T-helper 1 cell (primary cell): ENCODE measurements at regions not wholly inside any gene's neighbourhood (a gene's known extent, or its start where the extent isn't known, plus 50 kb on each side); places are given as distances from the start of the nearest gene placed in this dataset.

Experiments used
- DNase-seq, 5 donors: peaks; one replicate each; pipeline ENCODE4 v3.0.0-alpha.2; 2012 to 2020

DNA sequence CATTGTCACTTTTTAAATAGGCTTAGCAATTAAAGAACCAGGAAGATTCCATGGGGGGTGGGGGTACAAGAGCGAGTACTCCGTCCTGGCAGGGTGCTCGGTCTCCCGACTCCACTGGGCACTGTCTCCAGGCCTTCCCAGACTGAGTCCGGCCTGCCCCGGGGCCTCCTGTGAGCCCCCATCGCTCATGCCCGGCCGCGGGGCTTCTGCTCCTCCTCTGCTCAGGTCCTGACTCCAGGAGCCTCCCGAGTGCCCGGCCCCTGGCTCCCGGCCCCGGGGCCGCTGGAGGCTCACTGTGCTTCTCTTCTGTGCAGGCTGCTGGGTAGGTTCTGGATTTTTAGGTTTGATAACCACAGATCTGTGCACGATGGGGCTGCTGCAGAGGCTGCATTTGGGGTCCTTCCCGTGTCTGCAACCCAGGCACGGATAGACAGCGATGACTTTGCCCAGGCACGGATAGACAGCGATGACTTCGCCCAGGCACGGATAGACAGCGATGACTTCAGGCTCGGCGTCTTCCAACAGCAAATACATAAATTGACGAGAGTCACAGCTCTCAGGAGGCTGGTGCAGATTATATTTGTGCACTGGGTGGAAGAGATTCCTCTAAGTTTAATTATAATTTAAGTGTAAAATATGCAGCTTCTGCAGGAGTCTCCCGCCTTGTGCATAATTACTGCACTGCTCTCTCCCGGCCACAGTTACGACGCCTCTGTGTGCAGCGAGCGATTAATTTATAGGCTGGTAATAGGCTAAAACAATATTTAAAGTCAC is 74.8 kb upstream of the RXRA start:
- DNase-seq = no peak

DNA sequence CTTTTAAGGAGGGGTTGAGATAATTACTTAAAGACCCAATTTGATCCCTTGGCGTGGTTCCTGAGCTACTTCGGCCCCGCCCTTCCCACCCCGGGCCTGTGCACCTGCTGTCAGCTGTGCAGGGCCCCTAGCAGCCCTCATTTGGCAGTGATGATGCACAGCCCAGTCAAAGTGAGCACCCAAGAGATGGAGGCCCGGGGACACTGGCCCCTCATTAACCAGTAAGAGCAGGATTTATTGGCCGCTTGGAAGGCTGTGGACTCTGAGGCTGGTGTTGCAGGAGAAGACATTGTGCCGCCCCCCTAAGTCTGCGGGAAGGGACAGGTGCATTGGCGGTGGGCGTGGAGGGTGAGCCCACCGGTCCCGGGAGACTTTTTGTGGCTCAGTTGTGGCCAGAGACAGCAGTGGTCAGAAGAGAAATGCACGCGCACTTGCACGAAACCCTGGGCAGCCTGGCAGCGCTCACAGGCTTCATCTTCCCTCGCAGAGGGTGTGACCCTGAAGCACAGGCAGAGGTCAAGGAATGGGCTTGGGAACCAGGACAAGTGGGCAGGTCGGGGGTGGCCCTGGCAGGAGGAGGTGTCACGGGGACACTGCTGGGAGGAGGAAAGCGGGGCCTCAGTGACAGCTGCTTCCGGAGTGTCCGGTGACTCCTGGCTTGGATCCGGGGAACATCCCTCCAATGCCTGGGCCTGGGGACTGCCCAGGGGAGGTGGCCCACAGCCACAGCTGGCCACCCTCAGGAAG is 74.0 kb upstream of the RXRA start:
- DNase-seq = no peak

DNA sequence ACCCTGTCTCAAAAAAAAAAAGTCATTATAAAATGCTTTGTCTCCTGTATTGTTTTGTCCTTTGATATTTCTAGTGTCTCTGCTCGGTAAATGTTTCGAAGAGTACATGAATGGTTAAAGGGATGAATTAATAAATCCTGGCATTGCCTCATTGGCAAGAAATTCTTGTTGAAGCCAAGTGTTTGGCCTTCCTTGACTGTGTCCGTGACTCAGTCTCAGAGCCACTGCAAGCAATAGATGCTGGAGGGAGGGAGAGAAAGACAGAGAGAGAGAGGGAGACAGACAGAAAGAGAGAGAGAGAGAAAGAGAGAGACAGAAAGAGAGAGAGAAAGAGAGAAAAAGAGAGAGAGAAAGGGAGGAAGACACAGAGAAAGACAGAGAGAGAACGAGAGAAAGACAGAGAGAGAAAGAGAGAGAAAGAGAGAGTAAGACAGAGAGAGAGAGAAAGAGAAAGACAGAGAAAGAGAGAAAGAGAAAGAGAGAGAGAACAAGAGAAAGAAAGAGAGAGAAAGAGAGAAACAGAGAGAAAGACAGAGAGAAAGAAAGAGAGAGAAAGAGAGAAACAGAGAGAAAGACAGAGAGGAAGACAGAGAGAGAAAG is 72.5 kb upstream of the RXRA start:
- no peak for DNase-seq

DNA sequence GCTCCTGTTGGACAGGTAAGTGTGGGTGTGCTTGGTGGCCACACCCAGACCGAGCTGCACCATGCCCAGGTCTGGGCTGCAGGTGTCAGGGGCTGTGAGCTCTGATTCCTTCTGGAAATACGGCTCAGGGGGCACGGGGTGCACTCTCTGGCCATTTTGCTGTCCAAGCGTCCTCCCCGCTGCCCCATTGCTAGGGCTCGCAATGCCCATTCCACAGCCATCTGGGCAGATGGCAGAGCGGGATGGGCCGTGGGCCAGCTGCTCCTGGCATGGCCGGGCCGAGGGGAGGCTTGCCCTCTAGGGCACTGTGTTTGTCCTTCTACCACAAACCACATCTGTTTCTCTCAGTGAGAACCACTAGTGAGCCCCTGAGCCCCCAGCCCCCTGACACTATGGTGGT is 67.9 kb upstream of the RXRA start:
- DNase-seq = no peak

DNA sequence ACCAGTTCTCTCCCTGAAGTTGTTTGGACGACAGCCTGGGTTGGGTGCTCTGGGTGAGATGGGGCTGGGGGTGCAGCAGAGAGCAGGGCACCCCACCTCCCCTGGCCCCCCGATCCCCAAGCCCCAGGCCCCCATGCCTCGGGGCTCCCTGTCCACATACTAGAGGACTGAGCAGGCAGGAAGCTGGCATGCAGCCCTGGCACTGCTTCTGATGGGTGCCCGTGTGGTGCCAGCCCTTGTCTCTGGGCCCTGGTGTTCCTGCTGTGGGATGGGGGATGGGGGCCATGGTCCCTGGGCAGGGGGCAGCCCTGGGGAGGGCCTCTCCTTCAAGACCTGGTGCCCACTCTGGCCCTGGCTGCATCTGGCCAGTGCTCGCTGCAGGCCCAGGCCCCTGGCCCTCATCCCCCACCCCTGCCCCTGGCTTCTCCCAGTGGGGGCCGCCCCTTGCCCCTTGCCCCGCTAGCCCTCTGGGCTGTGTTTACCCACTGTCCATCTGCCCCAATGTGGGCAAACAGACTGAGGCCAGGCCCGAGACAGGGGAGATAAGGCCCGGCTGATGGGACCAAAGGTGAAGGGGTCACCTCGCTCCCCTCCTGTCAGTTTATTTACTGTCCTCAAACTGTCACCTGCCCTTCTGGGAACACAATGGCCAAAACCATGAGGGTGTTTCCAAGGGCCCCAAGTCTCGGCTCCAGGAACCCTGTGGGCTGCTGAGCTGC is 67.3 kb upstream of the RXRA start:
- DNase-seq = no peak

DNA sequence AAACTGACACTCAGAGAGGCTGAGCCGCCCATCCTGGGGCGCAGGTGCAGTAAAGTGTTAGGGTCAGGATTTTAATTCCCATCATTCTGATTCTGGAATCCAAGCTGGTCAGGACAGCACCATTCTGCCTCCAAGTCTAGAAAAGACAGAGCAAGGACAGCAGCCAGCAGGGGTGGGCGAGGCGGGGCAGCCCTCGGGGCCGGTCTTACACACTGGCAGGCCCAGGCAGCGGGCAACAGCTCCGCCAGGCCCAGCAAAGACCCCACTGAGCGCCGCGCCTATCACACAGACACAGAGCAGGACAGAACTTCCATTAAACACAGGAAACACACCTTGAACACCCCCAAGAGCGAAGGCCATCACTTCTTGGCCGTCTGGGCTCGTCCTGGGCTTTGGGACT is 66.5 kb upstream of the RXRA start:
- no peak for DNase-seq

DNA sequence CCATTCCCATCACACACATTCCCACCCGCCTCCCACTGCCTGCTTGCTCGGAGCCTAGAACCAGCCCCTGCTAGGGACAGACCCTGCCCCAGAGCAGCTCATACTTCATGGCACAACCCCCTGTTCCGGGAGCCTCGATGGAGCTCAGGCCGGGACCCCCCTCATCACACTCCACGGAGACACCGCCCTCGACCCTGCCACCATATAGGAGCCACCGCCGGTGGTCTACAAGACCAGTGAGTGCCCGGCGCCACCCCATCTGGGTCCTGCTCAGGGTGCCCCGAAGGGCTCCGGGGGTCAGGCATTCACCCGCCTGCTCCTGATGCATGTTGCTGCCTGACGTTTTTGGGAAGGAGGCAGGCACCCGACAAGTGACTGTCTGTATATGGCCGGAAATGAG is 65.5 kb upstream of the RXRA start:
- DNase-seq = no peak

DNA sequence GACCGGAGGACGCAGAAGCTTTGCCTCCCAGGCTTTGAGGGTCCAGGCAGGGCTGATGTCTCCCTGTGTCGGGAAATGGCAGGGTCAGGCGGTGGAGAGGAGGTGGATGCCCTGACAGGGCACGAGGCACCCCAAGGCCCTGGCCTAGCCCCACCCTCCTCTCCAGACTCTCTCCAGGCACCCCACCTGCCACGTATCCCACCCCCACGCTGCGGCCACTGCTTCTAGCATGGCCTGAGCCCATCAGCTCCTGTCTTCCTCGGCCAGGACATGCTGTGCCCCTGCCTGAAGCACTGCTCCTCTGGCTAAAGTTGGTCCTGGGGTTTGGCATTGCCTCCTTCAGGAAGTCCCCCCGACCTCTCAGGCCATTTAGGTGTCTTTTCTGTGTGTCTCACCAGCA is 64.2 kb upstream of the RXRA start:
- no peak for DNase-seq

DNA sequence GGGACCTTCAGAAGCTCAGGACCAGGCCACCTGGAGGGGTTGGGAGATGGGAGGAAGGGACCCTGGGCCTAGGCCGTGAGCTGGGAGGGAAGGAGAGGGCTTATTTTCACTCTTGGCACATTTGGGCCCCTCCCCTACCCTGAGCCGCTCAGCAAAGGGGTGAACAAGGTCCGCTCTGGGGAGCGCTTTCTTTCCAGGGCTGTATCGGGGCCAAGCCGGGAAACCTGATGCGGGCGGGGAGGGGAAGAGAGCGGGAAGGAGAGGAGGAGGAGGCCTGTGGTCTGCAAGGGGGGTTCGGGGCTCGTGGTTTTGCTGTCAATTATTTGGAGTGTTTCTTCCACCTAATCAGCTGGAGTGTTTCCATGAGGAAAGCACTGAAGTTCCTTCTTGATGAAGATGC is 62.7 kb upstream of the RXRA start:
- DNase-seq = no peak

DNA sequence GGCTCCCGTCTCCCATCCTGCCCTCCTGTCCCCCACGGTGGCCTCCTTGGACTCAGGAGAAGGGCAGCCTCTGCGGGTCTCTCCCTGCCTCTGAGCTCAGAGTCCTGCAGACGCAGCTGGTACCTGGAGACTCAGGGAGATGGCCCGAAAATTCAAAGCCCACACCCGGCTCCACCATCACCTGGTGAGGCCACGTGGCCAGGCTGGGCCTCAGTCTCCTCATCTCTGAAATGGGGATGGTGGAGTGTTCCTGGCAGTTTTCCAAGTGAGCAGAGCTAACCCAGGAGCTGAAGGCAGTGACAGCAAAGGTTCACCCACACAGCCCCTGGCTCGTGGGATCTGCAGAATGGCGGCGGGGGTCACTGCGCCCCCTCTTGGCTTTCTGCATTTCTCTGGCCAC is 62.1 kb upstream of the RXRA start:
- DNase-seq = no peak

DNA sequence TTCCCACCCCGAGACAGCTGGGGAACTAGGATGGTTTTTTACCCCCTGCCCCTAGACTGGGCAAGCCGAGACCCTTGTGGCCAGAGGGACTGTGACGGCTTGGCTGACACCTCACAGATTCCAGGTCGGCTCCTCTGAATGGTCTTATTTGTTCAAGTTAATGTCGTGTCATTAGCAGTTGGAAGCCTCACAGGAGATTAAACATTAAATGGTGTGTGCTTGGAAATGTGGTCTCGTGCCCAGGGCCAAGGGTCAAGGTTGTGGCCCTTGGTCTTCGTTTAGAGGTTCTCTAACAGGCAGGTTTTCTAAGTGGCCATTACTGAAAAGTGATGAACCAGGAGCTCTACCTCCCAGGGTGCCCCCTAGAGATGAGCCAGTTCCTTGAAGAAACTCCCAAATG is 61.2 kb upstream of the RXRA start:
- DNase-seq = no peak

DNA sequence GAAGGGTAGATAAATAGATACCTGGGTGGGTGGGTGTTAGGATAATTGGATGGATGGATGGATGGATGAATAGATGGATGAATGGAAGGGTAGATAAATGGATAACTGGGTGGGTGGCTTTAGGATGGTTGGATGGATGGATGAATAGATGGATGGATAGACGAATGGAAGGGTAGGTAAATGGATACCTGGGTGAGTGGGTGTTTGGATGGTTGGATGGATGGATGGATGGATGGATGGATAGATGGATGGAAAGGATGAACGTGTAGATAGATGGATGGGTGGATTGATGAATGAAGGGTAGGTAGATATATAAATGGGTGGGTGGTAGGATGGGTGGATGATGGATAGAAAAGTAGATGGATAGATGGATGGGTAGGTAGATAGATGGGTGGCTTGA is 59.8 kb upstream of the RXRA start:
- DNase-seq = no peak

DNA sequence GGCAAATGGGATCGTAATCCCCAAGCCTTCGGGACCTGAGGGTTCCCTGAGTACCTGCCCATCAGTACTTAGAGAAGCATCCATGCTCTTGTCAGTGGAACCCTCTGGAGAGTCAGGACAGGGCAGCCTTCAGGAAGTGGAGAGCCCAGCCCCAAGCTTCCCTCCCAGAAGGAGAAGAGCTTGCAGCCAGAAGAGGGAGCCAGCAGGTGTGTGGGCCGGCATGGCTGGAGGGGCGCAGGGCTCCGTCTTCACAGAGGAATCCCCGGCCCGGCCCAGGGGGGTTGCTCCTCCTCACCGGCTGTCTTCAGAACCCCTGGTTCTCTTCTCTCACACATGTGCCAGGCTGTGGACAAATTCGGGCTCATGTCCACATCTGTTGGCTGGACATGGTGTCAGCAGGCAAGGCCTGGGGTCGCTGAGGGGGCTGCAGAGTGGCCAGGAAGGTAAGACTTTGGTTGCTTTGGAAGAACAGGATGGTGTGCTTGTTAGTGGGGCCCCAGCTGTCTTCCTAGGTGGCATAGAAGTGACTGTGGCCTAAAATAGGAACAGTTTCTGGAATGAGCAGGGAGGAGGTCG is 58.9 kb upstream of the RXRA start:
- no peak for DNase-seq

DNA sequence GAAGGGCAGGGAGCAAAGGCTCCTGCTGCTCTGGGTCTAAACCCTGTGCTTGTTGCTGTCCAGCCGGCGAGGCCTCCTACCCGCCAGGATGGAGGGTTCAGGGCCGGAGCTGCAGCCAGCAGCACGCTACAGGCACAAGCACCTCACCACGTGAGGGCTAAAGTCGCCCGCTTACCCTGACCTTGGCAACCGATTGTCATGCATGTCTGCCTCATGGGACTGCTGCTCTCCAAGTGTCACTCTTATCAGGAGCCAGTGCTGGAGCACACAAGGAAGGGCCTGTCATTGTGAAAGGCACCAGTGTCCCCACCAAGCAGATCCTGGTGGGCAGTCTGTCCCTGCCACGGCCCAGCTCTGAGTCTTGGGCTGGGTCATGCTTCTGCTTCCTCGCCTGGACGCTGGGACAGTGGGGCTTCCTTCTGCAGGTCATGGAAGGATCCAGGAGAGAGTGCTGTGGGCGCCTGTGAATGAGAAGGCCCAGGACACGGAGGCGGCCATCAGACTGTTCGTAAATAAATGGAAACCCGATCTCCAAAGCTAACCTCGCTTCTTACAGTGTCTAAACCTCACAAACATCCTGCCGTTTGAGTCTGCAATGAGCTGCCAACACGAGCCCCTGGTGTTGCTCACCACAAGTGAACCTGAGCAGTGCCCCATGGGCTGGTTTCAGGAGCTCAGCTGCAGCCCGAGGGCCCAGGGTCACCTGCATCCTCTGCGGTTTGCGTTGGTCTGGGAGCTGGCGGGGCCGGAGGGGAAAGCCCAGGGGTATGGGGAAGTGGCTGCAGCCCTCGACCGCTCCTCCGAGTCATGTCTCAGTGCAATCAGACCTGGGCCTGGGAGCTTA is 58.2 kb upstream of the RXRA start:
- DNase-seq = no peak

DNA sequence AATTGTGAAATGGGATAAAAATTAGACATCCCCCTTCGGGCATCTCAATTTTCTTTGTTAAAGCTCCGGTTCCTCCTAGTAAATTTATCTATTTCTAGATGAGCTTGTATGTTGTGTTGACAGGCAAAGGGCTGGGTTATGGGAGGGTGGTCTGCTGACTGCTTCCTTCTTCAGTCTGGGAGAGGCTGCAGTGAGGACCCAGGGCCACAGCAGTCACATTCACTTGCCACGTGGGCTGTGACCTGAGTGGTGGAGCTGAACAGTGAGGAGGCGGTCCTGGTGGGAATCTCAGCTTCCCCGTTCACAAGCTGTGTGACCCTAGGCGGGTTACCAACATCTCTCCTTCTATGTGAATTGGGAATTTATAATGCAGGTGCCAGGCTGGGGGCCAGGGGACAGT is 57.5 kb upstream of the RXRA start:
- no peak for DNase-seq

DNA sequence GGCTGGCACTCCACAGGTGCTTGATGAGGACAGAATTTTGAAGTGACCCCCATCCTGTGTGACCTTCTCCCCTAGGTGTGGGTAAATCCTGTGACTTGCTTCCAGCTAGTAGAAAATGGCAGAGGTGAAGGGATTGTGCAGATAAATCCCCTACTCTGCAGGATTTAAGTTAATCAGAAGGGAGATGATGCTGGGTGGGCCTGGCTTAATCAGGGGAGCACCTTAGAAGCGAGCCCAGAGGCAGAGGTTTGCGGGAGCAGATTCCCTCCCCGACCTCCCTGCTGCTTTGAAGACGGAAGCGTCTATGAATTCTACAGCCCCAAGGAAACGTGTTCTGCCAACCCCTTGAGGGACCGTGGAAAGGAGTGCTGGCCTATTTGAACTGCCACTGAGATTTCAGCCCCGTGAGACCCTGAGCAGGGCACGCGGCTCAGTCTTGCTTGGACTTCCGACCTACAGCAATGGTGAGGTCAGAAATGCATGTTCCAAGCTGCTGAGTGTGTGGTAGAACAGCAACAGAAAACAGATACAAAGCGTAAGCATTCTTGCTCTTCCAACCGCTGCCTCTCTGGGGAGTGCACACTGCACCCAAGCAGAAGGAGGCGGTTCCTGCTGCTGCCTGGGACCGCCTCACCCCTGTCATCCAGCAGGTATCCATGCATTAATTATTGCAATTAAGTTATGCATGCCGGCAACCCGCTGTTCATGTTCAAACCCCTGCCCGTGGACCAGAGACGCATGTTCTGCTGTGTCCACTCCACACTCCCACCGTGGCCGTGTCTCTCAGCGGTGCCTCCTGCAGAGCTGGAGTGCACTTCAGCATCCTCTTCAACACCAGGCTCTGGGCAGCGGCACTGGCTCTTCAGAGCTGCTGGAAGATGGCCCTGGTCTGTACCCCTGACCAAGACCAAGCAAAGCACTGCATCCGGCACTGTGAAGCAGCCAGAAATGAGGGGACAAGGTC is 54.6 kb upstream of the RXRA start:
- no peak for DNase-seq

DNA sequence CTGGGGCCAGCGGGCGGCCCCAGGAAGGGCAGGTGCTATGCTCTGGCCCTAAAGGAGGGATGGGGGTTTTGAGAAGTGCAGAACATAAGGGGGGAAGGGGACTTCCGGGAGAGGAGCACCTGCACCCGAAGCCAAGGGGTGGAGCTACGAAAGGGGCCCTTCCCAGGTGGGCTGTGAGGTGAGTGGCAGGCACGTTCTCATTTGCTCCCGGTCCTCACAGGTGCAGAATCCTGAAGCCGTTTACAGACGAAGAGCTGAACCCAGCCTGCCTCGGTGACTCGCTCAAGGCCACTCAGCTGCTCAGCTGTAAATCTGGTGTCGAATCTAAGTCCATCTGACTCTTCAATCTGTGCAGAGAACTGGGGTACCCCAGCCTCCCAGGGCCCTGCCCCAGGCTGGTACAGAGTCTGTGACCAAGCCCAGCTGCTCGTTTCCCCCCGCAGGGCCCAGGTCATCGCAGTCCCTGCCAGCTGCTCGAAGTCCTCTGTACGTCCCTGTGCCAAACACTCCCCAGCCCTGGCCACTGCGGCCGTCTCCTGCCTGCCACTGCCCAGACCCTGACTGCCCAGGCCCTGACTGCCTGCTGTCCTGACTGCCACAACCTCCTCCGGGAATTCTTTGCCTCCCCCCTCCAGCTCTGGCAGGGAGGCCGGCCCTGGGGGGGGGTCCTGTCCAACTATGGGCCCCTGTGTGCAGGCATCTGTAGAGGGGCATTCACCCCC is 53.8 kb upstream of the RXRA start:
- no peak for DNase-seq

DNA sequence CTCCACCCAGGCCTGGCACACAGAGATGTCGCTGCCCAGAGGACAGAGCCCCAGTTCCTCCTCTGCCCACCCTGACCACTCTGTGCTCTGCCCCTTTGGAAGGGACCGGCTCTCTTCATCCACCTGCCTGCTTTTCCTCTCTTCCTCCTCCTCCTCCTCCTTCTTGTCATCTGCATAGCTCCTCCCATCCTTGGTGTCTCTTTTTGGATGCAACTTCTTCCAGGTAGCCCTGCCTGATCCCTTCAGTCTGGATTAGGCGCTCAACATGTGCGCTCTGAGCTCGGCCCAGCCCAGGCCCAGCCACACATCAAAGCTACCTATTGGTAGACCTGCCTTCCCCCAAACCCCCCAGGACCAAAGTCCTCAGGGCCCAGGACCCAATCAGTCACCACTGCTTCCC is 52.6 kb upstream of the RXRA start:
- DNase-seq = no peak

DNA sequence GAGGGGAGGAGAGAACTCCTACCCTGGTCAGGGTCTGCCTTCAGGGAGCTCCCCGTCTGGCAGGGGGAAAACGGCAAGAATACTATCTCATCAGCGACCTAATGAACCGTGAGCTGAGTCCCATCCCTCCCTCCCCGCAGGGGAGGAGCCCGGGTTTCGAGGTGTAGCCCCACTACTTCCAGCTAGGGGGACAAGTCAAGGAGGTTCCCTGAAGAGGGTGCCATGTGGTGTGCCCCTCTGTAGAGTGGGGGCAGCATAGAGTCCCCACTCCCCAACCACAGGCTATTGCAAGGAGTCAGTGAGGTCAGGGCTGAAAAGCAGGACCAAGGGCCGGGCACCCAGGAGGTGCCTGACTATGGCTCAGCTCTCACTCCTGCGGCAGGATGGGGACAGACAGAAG is 50.9 kb upstream of the RXRA start:
- DNase-seq = no peak
